ENCODE measurements at regions not wholly inside any gene's neighbourhood (a gene's known extent, or its start where the extent isn't known, plus 50 kb on each side); places are given as distances from the start of the nearest gene placed in this dataset.

DNA sequence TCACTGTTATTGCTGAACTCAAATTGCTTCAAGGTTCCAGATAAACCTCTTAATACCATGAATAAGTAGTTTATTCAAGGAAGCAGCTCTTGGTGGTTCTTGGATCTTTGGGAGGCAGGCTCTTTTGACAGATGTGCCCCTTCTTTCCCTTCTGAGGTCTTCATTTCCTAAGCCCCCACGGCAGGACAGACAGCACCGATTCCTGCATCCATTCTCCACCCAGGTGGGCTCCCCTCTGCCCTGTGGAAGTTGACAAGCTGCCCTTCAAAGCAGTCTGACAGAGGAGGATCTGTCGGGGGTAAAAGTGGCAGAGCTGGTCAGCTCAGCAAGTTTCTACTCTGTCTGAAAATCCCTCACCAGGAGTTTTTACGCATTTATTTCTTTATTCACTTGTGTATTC is 605.3 kb upstream of the B3GAT1 start:
- no peak for TF ChIP-seq TBP (IDR thresholded peaks at IDR 0.05; ENCODE audit: low read depth, low read length)
- TF ChIP-seq, protein P1, sequence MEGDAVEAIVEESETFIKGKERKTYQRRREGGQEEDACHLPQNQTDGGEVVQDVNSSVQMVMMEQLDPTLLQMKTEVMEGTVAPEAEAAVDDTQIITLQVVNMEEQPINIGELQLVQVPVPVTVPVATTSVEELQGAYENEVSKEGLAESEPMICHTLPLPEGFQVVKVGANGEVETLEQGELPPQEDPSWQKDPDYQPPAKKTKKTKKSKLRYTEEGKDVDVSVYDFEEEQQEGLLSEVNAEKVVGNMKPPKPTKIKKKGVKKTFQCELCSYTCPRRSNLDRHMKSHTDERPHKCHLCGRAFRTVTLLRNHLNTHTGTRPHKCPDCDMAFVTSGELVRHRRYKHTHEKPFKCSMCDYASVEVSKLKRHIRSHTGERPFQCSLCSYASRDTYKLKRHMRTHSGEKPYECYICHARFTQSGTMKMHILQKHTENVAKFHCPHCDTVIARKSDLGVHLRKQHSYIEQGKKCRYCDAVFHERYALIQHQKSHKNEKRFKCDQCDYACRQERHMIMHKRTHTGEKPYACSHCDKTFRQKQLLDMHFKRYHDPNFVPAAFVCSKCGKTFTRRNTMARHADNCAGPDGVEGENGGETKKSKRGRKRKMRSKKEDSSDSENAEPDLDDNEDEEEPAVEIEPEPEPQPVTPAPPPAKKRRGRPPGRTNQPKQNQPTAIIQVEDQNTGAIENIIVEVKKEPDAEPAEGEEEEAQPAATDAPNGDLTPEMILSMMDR (IDR thresholded peaks at IDR 0.05; ENCODE audit: control extremely low read depth in 1 of 3, insufficient read depth in 1 of 3, low read depth in 1 of 3, low read length in 3 of 3) = no peak
- TF ChIP-seq EZH2 (IDR thresholded peaks at IDR 0.05; ENCODE audit: low read depth, low read length, severe bottlenecking) = no peak
- TF ChIP-seq HDAC6 (IDR thresholded peaks at IDR 0.05; ENCODE audit: low read depth, low read length) = no peak
